GM21825 (cell line): ENCODE measurements at regions not wholly inside any gene's neighbourhood (a gene's known extent, or its start where the extent isn't known, plus 50 kb on each side); places are given as distances from the start of the nearest gene placed in this dataset.
"Not testable (repeated sequence)": the region's sequence is repeated elsewhere in the genome, so short reads cannot be mapped to it uniquely, and the experiment has no call there.

Experiments used
- ATAC-seq: cut with Tn5 transposase; IDR thresholded peaks from one replicate; pipeline ENCODE4 v1.9.1; 2021; ENCODE audit warnings: mild to moderate bottlenecking, moderate library complexity; ENCODE audit not compliant: unreplicated experiment

DNA sequence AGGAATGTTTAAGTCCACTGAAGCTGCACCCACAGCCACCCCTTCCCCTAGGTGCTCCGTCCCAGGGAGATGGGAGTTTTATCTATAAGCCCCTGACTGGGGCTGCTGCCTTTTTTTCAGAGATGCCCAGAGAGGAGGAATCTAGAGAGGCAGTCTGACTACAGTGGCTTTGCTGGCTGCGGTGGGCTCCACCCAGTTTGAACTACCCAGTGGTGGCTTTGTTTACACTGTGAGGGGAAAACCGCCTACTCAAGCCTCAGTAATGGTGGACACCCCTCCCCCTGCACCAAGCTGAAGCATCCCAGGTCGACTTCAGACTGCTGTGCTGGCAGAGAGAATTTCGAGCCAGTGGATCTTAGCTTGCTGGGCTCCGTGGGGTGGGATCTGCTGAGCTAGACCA lies 298.0 kb downstream of the PLK2 start:
- not testable (repeated sequence) for ATAC-seq

DNA sequence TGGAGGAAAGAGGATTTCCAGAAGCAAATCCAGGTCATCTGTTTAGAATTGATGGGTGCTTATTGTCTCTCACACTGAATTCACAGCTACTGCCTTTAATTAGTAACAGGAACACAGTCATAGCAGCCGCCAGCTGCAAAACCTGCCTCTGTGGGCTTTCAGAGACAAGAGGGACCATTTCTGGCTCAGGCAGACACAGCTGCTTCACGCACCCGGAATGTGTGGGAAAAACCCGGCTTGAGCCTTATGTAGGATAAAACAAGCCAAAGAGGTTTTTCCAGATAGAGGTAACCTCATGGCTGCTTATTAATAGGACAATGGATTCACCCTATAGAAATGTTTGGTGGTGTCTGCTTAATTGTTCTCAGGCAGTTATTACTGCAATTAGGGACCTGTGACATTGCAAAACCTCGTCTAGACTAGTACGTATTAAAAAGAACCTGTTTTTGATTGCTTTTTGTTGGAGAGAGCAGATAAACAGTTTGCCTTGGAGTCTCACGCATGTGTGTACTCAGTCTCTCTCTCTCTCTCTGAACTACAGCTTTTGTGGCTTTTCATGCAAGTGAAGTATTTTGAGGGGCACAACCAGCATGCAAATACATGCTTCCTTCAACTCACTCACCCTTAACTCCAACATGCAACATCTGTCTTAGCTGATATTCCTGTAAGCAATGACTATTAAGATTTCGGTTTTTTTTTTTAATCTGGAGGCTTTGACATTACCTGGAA lies 302.7 kb downstream of the PLK2 start:
- ATAC-seq: no peak

DNA sequence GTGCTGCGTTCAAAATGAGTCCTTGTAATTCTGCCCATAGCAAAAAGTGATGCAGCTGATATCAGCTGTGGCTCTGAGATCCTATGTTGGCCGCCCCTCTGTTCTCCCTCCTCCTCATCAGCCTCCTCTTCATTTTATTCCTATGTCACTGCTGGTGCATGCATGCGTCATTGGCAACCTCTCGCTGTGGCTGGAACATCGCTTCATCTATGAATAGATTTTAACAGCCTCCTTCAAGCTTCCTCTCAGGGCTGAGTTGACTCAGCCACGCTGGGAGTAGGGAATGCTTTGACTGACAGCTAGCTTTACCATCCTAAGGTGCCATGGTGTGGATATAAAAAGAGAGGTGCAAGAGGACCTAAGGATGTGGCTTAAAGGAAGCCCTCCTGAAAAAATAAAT lies 303.5 kb downstream of the PLK2 start:
- no peak for ATAC-seq

DNA sequence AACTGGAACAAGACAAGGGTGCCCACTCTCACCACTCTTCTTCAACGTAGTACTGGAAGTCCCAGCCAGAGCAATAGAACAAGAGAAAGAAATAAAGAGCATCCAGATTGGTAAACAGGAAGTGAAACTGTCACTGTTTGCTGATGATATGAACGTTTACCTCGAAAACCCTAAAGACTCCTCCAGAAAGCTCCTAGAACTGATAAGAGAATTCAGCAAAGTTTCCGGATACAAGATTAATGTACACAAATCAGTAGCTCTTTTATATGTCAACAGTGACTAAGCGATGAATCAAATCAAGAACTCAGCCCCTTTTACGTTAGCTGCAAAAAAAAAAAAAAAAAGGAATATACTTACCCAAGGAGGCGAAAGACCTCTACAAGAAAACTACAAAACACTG lies 306.6 kb downstream of the PLK2 start:
- ATAC-seq: no peak

DNA sequence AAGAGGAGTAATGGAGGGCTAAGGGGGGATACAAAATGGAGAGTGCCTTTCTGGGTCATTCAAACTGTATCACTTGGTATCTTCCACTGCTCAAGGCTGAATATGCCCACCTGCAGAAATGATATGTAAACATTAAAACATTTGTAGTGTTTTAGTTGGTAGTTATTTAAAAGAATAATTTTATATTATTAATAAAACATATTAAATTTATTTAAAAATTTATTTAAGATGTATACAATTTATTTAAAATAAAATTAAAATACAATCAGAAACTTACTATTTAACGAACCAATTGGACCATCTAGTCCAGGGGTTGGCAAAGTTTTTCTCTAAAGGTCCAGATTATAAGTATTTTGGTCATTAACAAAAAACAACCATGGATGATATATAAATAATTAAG lies 308.5 kb downstream of the PLK2 start:
- ATAC-seq: no peak

DNA sequence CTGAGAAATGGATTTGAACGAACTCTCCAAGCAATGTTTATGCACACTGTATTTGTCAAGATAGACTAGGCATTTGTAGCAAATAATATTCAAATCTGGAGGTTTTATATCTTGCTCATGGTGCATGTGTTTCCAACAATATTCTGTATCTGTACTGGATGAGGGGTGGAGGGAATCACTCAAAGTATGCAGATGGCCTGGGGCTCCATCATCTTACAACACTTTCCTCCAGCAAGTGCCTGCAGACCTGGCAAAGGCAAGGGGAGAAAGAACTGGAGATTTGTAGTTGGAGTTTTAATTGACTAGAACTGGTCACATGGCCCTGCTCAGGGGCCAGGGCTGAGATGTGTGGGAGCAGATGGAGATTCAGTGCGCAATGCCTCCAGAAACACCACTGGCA lies 309.0 kb downstream of the PLK2 start:
- ATAC-seq: no peak

DNA sequence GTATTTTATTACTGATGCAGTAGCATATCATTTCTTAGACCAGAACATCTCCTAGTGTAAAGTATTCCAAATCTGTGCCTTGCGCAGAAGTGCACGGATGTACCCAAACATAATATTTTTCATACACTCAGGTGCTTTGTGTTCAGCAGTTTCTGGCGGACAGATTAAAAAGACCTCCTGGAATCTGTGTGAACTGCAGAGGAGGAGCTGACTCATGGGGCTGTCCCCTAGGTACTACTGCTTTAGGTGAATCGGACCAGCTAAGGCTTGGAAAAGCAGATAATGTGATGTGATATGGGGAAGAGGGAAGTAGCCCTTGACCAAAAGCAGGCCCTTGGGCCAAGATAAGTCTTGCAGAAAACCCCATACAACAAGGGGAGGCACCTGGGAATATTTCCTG lies 310.1 kb downstream of the PLK2 start:
- no peak for ATAC-seq

DNA sequence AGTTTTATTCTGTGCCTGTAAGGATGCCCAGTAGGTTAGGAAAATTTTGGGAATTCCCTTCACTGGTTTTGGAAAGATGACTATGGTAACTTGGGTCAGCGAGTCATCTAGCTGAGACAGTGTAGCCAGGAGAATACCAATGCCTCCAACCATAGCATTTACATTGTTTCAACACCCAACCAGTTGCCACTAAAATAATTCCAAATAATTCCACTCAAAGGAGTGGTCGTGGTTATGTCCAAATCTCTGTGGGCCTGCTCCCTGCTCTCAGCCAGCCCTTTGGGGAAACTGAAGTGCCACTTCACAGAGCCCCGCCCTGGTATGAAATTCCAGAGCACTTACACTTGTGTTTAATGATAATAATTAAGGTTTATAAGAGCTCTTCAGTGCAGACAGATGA lies 310.5 kb downstream of the PLK2 start:
- no peak for ATAC-seq

DNA sequence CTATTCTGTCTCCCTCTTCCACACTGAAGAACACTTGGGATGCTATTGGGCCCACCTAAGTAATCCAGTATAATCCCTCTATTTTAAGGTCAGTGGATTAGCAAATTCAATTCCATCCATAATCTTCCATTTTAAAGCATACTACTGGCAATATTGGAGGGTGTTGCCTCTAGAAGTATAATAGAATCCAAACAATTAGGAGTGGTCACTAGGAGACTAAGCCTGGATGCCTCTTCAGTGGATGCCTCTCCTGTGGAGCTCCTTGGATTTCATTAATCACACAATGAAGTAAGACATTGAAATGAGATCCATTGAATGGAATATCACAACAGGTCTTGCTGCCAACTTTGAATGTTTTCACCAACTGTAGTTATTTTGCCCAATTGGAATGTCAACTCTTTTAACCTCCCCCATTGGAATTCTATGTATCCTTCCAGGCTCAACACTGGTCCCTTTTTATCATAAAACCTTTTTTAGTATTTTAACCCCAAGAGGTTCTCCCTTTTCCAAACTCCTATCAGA lies 311.6 kb downstream of the PLK2 start:
- no peak for ATAC-seq

DNA sequence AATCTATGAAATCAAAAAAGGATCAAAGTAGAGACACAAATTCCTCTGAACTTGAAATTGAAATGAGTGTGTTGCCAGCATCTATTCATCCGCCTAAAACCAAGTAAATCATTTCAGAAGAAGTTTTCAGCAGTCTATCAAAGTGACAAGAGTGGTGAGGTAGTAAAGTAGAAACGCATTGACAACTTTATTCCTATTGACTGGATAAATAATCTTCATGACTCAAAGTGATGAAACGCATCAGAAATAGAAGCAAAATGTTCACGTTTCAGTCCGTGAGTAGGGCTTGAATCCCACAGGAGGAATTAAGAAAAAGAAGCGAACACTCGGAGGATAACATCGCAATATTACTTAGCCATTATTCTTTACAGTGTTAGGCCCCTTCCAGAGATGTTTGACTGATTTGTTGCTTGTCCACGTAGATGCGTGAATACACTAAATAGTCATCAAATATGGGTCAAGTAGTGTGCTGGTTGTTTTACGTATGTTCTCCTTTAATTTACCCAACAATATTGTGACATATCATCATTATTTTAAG lies 314.4 kb downstream of the PLK2 start:
- ATAC-seq: no peak

DNA sequence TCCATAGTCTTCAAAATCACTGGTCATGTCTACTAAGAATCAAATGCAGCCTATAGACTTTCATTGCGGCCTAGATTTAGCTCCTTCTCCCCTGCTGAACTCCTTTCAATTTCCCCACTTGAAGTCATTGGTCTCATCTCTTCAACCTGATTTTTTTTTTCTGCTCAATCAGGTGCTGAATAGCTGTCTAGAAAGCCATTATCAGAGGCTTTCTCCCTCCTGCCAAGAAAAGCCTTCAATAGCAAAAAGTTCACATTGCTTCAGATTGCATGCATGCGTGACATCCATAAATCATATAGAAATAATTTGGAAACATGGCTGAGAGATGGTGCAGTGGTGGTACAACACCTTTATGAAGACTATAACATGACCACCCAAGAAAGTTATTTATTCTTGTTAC lies 316.2 kb downstream of the PLK2 start:
- no peak for ATAC-seq

DNA sequence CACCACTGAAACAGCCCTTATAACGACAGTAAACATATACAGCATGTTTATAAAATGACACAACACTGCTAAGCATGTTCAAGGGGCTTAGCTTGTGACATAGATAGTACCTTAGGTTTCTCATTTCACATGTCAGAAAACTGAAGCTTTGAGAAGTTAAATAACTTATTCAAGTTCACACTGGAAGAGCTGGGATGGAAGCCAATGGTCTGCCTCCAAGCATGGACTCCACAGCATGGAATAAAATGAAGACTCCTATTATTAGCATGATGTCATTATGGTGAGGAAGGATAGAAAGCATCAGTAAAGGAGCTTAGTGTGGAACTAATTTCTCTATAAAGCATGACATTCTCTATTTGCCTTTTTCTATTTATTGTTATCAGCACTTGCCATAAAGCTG lies 316.7 kb downstream of the PLK2 start:
- ATAC-seq: no peak

DNA sequence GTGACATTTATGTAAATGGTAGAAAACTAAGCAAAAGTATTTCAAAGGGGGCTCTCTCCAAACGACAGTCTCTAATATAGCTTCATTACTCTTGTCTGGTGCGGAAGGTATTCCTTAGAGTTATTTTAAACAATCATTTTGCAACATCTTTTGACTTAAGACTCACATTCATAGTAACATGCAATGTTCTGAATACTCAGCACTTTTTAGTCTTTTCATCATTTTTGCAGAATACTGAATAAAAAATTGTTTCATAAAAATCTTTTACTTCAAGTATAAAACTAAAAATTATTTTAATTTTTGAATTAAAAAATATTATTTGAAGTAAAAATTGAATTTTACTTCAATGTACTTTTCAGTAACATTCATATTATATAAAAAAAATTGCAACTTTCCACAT lies 321.1 kb downstream of the PLK2 start:
- no peak for ATAC-seq

DNA sequence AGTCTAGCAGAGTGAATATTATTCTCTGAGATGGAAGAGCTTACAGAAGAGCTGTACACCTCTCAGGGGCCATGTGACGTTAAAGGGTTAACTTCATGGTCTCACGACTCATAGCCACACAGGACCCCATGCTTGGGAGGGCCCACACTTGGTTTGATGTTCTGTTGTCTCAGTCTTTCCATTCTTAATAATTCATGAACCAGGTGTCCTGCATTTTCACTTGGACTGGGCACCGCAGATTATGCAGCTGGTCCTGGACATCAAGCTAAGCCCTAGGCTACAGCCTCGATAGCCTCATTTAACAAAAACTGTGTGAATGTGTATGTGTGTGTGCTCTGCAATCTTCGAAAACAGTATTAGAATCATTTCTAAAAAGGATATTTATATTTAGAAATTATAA lies 323.5 kb downstream of the PLK2 start:
- ATAC-seq: no peak

DNA sequence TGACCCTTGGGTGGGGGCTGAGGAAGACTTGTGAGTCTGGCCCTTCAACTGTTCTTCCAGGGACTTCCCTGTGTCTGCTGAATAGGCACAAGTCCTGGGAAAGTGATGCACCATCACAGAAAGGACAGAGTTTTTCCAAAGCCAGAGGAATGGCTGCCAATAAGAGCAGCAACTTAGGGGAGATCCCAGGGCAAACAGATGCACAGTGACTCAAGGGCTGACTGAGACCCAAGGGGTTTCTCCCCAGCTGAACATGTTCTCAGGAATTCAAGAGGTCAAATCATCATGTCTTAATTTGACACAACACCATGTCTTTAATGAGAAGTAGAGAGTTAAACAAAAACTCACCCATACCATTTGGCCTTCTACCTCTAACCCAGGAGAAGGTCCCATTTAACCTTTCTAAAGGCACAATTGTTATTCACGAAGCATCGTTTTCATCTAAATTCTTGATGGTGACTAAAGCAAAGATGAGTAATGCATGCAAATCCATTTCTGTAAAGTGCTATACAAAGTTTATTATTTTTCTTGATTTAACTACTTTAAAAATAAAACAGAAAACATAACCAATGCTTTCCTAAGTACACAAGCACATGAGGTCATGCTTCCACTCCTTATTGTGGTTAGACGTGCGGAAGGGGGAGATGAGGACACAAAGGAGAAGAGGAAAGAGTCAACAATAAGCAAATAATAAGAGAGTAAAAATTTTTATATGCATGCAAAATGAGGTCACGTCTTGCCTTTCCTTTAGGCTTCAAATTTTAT lies 324.1 kb downstream of the PLK2 start:
- ATAC-seq: no peak

DNA sequence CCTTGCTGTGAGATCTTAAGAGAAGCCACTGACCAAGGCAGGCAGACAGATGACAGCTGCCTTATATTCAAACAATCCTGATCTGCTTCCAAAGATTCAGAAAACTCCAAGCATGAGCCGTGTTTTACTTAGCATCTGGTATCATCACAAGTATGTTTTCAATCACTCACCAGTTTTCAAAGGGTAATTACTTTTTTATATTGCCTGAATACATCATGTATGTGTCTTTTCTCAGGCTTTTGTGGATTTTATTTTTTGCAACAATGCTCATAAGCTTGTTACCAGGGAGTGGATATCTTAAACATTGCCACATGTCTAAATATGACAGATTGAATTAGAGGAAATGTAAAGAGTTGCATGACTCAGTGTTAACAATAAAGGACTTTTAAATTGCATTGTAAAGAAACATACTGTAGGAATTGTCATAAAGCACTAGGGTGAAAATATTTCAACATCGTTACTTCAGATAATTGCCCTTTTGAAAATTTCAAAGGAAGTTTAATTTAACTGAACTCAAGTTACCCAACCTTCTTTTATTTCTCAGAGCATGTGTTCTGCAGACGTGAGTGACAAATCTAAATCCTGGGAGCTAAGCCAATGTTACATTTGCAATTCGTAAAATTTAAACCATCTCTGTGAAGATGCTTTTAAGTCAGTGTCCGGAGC lies 326.1 kb downstream of the PLK2 start:
- ATAC-seq: no peak

DNA sequence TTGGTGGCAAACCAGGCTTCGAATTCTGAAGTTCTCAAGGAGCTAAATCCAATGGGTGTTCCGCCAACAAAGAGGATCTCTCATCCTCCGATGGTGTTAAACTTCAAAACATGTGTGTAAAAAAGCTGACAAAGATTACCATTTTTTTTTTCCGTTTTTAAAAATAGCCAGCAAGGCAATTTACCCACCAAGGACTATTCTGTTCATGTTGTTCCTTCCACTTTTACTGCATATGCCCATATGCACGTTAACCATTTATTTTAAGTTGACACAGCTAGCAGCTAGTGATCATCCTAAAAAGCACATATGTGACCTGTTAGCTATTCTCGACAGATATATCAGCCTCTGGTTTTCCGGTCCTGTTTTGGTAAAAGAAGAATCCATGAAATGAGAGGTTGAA lies 326.7 kb downstream of the PLK2 start:
- no peak for ATAC-seq

DNA sequence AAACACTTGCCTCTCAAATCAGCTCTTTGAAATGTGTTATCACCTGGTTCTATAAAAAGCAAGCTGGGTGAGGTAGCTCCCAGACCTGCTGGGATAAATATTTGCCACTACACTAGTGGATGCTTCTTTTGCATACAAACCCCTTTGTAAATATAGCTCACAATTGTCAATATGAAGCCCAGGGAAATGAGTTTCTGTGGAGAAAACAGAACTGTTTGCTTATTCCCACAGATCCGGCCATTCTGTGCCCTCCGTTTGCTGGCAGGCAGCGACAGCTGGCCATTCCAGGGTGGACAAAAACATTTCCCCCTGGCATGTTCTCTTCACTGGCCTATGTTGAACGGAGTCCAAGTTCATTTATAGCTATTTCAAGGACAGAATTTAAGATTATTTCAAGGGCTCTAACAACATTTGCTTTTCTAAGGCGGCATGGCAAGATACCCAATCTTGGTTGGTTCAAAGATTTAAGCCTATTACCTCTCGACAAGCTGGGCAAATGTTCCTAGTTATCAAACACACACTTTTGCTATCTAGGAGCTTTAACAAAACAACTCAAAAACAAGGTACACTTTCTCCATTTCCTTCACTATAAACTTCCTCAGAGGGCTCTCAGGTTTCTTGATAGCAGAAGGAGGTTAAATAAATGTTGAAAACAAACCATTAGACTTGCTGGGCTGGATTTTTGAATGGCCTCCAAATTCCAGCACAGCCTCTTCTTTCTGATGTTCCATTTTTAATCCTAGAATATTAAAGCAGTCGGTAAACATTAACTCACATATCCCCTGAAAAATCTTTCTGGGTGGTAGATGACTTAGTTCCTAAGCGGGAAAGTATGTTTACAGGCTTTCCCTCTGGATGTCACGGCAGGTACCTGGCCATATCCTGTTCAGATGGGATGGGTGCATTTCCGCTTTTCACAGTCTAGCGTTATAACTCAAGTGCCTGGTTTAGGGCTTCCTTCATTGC lies 332.3 kb downstream of the PLK2 start:
- no peak for ATAC-seq

DNA sequence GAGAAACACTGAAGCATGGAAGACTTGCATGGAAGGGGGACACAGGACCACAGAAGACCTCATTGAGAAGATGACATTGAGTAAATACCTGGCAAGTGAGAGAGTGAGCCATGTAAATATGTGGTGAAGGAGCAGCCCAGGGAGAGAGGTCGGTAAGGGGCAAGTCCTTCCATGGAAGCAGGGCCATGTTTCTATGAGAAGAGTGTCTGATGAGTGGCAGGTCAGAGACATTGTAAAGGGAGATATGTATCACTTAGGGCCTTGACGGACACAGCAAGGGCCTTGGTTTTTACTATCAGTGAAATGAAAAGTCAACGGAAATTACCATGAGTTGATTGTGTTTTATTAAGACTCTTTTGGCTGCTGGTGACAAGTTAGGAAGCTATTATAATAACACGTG lies 336.4 kb downstream of the PLK2 start:
- no peak for ATAC-seq

DNA sequence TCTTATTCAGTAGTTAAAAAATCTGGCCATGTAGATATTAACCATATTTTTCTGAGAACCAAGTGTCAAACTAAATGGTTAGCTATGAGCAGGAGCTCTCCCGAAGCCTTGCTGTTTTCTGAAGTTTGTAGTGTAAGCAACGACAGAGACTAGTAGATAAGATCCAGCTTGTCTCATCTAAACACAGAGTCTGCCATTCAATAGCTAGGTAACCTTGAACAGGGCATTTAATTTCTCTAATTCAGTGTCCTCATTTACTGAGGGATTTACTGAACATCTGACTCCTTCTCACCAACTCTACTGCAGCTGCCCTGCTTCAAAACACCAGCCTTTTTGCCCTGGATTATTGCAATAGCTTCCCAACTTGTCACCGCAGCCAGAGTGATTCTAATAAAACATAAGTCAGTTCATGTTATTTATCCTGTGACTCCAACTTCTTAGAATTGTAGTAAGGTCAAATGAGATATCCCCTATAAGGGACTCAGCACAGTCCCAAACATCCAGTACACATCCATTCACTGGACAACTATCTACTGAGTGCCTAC lies 337.0 kb downstream of the PLK2 start:
- ATAC-seq: no peak
